ENCODE measurements at regions not wholly inside any gene's neighbourhood (a gene's known extent, or its start where the extent isn't known, plus 50 kb on each side); places are given as distances from the start of the nearest gene placed in this dataset.
"Not testable (repeated sequence)": the region's sequence is repeated elsewhere in the genome, so short reads cannot be mapped to it uniquely, and the experiment has no call there.

DNA sequence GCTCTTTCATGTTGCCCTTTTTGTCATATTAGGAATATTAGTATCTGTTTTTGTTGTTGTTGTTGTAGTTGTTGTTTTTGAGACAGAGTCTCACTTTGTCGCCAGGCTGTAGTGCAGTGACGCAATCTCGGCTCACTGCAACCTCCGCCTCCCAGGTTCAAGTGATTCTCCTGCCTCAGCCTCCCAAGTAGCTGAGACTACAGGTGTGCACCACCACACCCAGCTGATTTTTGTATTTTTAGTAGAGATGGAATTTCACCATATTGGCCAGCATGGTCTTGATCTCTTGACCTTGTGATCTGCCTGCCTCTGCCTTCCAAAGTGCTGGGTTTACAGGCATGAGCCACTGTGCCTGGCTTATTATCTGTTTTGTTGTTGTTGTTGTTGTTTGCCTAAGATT, 69.7 kb upstream of the CCN2 start:
- TF ChIP-seq TCF12 (IDR thresholded peaks at IDR 0.05; ENCODE audit: low read depth, low read length); POLR2AphosphoS5 (IDR thresholded peaks at IDR 0.05; ENCODE audit: low read length); CHD2 (IDR thresholded peaks at IDR 0.05; ENCODE audit: borderline replicate concordance, low read depth, low read length); CTCF (IDR thresholded peaks at IDR 0.05 in 2 of 3, conservative IDR thresholded peaks at IDR 0.05 in 1 of 3; ENCODE audit: control insufficient read depth in 2 of 3, extremely low read depth in 1 of 3, insufficient read depth in 1 of 3, low read depth in 3 of 3, low read length in 3 of 3); TCF3 (IDR thresholded peaks at IDR 0.05; ENCODE audit: borderline replicate concordance, insufficient read depth, low read depth, low read length); BACH1 (IDR thresholded peaks at IDR 0.05; ENCODE audit: borderline replicate concordance); GABPA (IDR thresholded peaks at IDR 0.05; ENCODE audit: low read depth); PAX8 (IDR thresholded peaks at IDR 0.05); PML (IDR thresholded peaks at IDR 0.05; ENCODE audit: low read length); ATF2 (IDR thresholded peaks at IDR 0.05; ENCODE audit: low read length); RFX5 (IDR thresholded peaks at IDR 0.05; ENCODE audit: low read depth, low read length); ZNF24 (IDR thresholded peaks at IDR 0.05); ATF7 (IDR thresholded peaks at IDR 0.05; ENCODE audit: low read depth); ZNF207 (IDR thresholded peaks at IDR 0.05; ENCODE audit: borderline replicate concordance): not testable (repeated sequence)

All from GM12878 (cell line).